Neural progenitor cell (in vitro differentiated cells): ENCODE measurements at regions not wholly inside any gene's neighbourhood (a gene's known extent, or its start where the extent isn't known, plus 50 kb on each side); places are given as distances from the start of the nearest gene placed in this dataset.
A peak's percentile ranks its signal among the peaks of the same experiment; 100 is the strongest.

ENCODE experiments used
- DNase-seq: peaks from one replicate; pipeline ENCODE4 v3.0.0-alpha.2; 2016; ENCODE audit warnings: low spot score
- H2AFZ ChIP-seq: fragments of 200-600 bp; sonication (generic); replicated peaks from 2 replicates; pipeline ENCODE4 v1.6.1; 2016; ENCODE audit warnings: antibody characterized with exemption
- H3F3A ChIP-seq: fragments of 200-600 bp; sonication (generic); 2 replicates; pipeline ENCODE4 v1.6.1; 2016; ENCODE audit warnings: antibody characterized with exemption, low read depth
- H3K27ac ChIP-seq: fragments of 200-600 bp; sonication (generic); 2 replicates; pipeline ENCODE4 v1.5.1; 2016; ENCODE audit warnings: mild to moderate bottlenecking
- H3K27me3 ChIP-seq: fragments of 200-600 bp; sonication (generic); 2 replicates; pipeline ENCODE4 v1.6.1; 2016; ENCODE audit warnings: mild to moderate bottlenecking, moderate library complexity
- H3K36me3 ChIP-seq: fragments of 200-600 bp; sonication (generic); 2 replicates; pipeline ENCODE4 v1.5.1; 2016
- H3K4me1 ChIP-seq: fragments of 200-600 bp; sonication (generic); 2 replicates; pipeline ENCODE4 v1.6.1; 2016; ENCODE audit warnings: mixed run types
- H3K4me2 ChIP-seq: fragments of 200-600 bp; sonication (generic); 2 replicates; pipeline ENCODE4 v1.6.1; 2016
- H3K4me3 ChIP-seq: fragments of 200-600 bp; sonication (generic); 2 replicates; pipeline ENCODE4 v1.5.1; 2016
- H3K79me2 ChIP-seq: fragments of 200-600 bp; sonication (generic); 2 replicates; pipeline ENCODE4 v1.6.1; 2016; ENCODE audit warnings: low read depth
- H3K9ac ChIP-seq: fragments of 200-600 bp; sonication (generic); 2 replicates; pipeline ENCODE4 v1.6.1; 2016
- H3K9me3 ChIP-seq: fragments of 200-600 bp; sonication (generic); 2 replicates; pipeline ENCODE4 v1.5.1; 2016; ENCODE audit warnings: low read depth
- H4K20me1 ChIP-seq: fragments of 200-600 bp; sonication (generic); 2 replicates; pipeline ENCODE4 v1.6.1; 2016; ENCODE audit warnings: low read depth
- H3K27ac Mint-ChIP-seq: 3 replicates; pipeline ENCODE4 v1.8.0; 2021; ENCODE audit warnings: mixed read lengths
- H3K27me3 Mint-ChIP-seq: 2 replicates; pipeline ENCODE4 v1.8.0; 2022; ENCODE audit warnings: low read depth, mild to moderate bottlenecking, inconsistent platforms, moderate library complexity, mixed read lengths; ENCODE audit not compliant: insufficient read depth
- H3K36me3 Mint-ChIP-seq: 3 replicates; pipeline ENCODE4 v1.8.0; 2021; ENCODE audit warnings: mixed read lengths
- H3K4me1 Mint-ChIP-seq: 3 replicates; pipeline ENCODE4 v1.8.0; 2021; ENCODE audit warnings: mixed read lengths
- H3K4me3 Mint-ChIP-seq: 3 replicates; pipeline ENCODE4 v1.8.0; 2021; ENCODE audit warnings: mild to moderate bottlenecking, moderate library complexity, mixed read lengths
- H3K9me3 Mint-ChIP-seq: 3 replicates; pipeline ENCODE4 v1.8.0; 2020; ENCODE audit warnings: mixed read lengths
- EZH2 ChIP-seq: fragments of 200-600 bp; sonication (generic); IDR thresholded peaks from 2 replicates; pipeline ENCODE4 v1.6.1; 2017; ENCODE audit warnings: antibody characterized with exemption, mild to moderate bottlenecking, moderate library complexity
- EZH2phosphoT487 ChIP-seq: fragments of 200-600 bp; sonication (generic); IDR thresholded peaks from 2 replicates; pipeline ENCODE4 v1.6.1; 2017; ENCODE audit warnings: antibody characterized with exemption
- TF ChIP-seq, protein P1 (sequence below): fragments of 200-600 bp; sonication (generic); IDR thresholded peaks from 2 replicates; pipeline ENCODE4 v1.5.1; 2017; ENCODE audit warnings: antibody characterized with exemption, mild to moderate bottlenecking

DNA sequence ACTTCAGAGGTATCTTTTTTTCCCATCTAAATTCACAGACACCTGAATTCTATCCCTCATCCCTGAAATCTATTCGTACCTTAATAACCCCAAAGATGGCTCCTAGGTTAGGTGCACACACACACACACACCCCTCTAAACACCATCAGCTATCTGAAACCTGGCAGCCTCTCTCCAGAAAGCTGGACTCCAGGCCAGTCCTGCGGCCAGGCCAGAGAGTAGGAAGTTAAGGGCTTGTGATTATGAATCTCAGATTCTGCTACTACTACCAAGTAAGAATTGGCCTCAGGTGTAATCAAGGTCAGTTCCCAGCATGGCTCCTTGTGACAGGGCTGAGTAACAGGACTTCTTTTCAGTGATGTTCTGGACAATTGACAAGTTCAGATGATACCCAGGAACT, 244.2 kb upstream of the SERP2 start:
- Histone ChIP-seq H3K79me2 (no peaks in the 10 kb centered on the region), H3K9me3 (peaks cover 6% of the 10 kb centered on the region), H3K4me2 (no peak overlapping the region), H3K27me3 (no peaks in the 10 kb centered on the region), H3K27ac (no peak overlapping the region), H3K9ac (no peak overlapping the region), H3K36me3 (peaks cover 1% of the 10 kb centered on the region), H4K20me1 (no peaks in the 10 kb centered on the region), H3K4me1 (no peaks in the 10 kb centered on the region), H3F3A (no peaks in the 10 kb centered on the region), H3K4me3 (no peak overlapping the region), H2AFZ (no peak overlapping the region)
- Mint-ChIP-seq H3K27me3 (peaks cover 10% of the 10 kb centered on the region), H3K36me3 (no peaks in the 10 kb centered on the region), H3K9me3 (peaks cover 4% of the 10 kb centered on the region), H3K4me3 (no peak overlapping the region), H3K27ac (no peak overlapping the region), H3K4me1 (peaks cover 10% of the 10 kb centered on the region)
- no peak for DNase-seq
- TF ChIP-seq, protein P1, sequence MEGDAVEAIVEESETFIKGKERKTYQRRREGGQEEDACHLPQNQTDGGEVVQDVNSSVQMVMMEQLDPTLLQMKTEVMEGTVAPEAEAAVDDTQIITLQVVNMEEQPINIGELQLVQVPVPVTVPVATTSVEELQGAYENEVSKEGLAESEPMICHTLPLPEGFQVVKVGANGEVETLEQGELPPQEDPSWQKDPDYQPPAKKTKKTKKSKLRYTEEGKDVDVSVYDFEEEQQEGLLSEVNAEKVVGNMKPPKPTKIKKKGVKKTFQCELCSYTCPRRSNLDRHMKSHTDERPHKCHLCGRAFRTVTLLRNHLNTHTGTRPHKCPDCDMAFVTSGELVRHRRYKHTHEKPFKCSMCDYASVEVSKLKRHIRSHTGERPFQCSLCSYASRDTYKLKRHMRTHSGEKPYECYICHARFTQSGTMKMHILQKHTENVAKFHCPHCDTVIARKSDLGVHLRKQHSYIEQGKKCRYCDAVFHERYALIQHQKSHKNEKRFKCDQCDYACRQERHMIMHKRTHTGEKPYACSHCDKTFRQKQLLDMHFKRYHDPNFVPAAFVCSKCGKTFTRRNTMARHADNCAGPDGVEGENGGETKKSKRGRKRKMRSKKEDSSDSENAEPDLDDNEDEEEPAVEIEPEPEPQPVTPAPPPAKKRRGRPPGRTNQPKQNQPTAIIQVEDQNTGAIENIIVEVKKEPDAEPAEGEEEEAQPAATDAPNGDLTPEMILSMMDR = no peak
- TF ChIP-seq EZH2phosphoT487 = no peak
- TF ChIP-seq EZH2 = no peak

DNA sequence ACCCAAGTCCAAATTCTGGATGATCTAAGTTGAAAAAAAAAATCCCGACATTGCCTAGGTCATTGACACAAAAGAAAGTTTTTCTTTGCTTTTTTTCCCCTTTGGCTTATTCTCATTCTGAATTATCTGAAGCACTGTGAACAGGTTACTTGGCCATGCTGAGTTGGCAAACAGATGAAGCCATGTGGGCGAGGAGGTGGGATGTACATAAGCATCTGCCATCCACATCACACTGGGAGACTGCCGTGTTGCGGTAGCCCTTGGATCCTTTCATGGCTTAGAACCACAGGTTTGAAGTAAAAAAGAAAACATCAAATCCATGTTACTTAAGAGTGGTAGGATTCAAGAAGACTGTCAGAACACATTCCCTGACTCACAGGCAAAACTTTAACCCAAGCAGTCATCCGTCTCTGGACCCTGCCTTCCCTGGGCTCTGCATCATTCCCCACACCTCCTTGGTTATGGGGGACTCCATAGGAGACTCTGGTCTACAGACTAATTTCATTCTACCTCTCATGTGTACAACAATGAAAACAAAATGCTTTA, 242.5 kb upstream of the SERP2 start:
- Histone ChIP-seq H3K36me3 (no peaks in the 10 kb centered on the region), H3K27me3 (no peaks in the 10 kb centered on the region), H3K4me1 (no peaks in the 10 kb centered on the region), H3K4me3 (no peak overlapping the region), H3F3A (no peaks in the 10 kb centered on the region), H3K79me2 (no peaks in the 10 kb centered on the region), H2AFZ (no peak overlapping the region), H4K20me1 (no peaks in the 10 kb centered on the region), H3K27ac (no peak overlapping the region), H3K4me2 (no peak overlapping the region), H3K9me3 (no peaks in the 10 kb centered on the region), H3K9ac (no peak overlapping the region)
- H3K9me3 Mint-ChIP-seq = no peaks in the 10 kb centered on the region
- H3K4me1 Mint-ChIP-seq = peaks cover 11% of the 10 kb centered on the region
- TF ChIP-seq, protein P1 = no peak
- no peak for TF ChIP-seq EZH2
- TF ChIP-seq EZH2phosphoT487 = no peak
- H3K27ac Mint-ChIP-seq = peak overlapping the region; percentile 43
- H3K36me3 Mint-ChIP-seq = no peaks in the 10 kb centered on the region
- H3K27me3 Mint-ChIP-seq = peaks cover 11% of the 10 kb centered on the region
- no peak for DNase-seq
- no peak overlapping the region for H3K4me3 Mint-ChIP-seq

DNA sequence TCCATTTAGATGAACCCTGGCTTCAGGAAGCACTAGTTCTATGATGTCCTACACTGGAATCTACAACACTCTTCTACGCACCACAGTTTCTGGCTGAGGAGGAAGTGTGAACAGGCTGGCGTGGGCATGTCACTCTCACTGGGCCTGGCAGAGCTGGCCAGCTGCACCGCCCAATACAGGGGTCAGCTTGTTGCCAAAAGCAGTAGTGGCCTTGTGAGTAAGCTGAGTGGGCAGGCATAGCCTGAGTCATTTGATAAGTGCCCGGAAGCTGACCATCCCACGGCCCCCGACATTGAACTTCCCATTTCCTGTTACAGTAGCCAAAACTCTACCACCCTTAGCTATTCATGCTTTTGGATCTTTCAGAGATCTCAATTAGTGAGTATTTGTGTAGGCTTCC, 240.9 kb upstream of the SERP2 start:
- peaks cover 9% of the 10 kb centered on the region for H3K27me3 Mint-ChIP-seq
- H3K36me3 ChIP-seq = no peaks in the 10 kb centered on the region
- peaks cover 18% of the 10 kb centered on the region for H3K4me1 Mint-ChIP-seq
- no peaks in the 10 kb centered on the region for H3K36me3 Mint-ChIP-seq
- H3K4me2 ChIP-seq = no peak overlapping the region
- no peak overlapping the region for H3K4me3 Mint-ChIP-seq
- no peak overlapping the region for H2AFZ ChIP-seq
- no peaks in the 10 kb centered on the region for H3K27me3 ChIP-seq
- no peak overlapping the region for H3K4me3 ChIP-seq
- TF ChIP-seq, protein P1 = no peak
- TF ChIP-seq EZH2phosphoT487 (no peak), EZH2 (no peak)
- no peaks in the 10 kb centered on the region for H3K4me1 ChIP-seq
- H3K27ac ChIP-seq = no peak overlapping the region
- H3K79me2 ChIP-seq = no peaks in the 10 kb centered on the region
- H3K9ac ChIP-seq = no peak overlapping the region
- no peak for DNase-seq
- H3K9me3 ChIP-seq = no peaks in the 10 kb centered on the region
- no peak overlapping the region for H3K27ac Mint-ChIP-seq
- H3F3A ChIP-seq = no peaks in the 10 kb centered on the region
- no peaks in the 10 kb centered on the region for H4K20me1 ChIP-seq
- H3K9me3 Mint-ChIP-seq = no peaks in the 10 kb centered on the region
